ENCODE measurements at regions not wholly inside any gene's neighbourhood (a gene's known extent, or its start where the extent isn't known, plus 50 kb on each side); places are given as distances from the start of the nearest gene placed in this dataset.

DNA sequence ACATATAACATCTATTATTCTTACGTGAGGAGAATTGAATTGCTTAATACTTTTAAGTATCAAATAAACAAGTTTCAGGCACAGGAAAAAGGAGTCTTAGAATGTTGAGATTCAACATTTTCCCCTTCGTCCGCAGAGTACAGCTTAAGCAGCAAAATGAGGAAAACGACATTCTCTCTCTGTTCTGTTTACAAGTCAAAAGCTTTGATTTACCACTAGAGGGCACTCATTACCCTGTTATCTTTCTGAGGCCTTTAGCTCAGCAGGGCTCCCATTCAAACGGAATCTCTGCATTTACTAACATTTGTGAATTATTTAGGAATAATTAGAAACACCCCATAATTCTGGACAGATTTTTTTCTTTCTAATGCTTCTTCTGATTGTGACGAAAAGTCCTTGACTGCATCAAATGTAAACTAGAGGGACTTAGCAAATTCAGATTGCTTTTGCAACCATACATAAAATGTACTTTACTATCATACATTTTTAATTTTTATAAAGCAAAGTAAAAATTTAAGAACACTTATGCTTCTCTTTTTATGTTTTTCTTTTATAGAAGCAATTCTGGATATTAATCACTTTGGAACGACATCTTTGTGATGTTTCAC lies 75.0 kb downstream of the JRKL start:
- intact Hi-C loops (cut with DNase I; ENCODE audit: low total_unique reads): no loop called here
- H3K27ac ChIP-seq: no peak overlapping the region
- TF ChIP-seq, protein P1, sequence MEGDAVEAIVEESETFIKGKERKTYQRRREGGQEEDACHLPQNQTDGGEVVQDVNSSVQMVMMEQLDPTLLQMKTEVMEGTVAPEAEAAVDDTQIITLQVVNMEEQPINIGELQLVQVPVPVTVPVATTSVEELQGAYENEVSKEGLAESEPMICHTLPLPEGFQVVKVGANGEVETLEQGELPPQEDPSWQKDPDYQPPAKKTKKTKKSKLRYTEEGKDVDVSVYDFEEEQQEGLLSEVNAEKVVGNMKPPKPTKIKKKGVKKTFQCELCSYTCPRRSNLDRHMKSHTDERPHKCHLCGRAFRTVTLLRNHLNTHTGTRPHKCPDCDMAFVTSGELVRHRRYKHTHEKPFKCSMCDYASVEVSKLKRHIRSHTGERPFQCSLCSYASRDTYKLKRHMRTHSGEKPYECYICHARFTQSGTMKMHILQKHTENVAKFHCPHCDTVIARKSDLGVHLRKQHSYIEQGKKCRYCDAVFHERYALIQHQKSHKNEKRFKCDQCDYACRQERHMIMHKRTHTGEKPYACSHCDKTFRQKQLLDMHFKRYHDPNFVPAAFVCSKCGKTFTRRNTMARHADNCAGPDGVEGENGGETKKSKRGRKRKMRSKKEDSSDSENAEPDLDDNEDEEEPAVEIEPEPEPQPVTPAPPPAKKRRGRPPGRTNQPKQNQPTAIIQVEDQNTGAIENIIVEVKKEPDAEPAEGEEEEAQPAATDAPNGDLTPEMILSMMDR (IDR thresholded peaks at IDR 0.05): peak; percentile 65 to 73
- H3K4me3 ChIP-seq: no peak overlapping the region
- peaks cover 0 to 7% (median 0%) of the 10 kb centered on the region in 4 donors for H3K4me1 ChIP-seq
- H3K27me3 ChIP-seq: no peaks in the 10 kb centered on the region
- no peak for DNase-seq
- no peaks in the 10 kb centered on the region for H3K36me3 ChIP-seq
- no peaks in the 10 kb centered on the region for H3K9me3 ChIP-seq

DNA sequence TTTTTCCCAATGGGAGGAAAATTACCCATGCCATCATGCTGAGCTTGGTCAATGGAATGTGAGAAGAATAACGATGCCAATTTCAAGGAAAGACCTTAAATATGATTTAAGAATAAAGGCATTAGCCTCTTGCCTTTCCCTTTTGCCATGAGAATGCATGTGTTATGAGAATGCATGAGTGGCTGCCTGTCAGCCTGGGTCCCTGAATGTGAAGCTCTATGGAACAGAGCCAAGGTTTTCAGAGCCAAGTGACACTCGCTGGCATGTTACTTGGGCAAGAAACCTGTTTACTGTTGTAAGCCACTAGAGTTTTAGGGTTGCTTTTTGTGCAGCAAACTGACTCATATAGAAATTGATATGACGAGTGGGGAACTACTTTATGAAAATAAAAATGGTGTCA lies 75.7 kb downstream of the JRKL start:
- Histone ChIP-seq H3K27me3 (no peaks in the 10 kb centered on the region), H3K4me1 (peaks cover 0 to 7% (median 0%) of the 10 kb centered on the region in 4 donors), H3K4me3 (no peak overlapping the region), H3K36me3 (no peaks in the 10 kb centered on the region), H3K27ac (no peak overlapping the region), H3K9me3 (no peaks in the 10 kb centered on the region)
- intact Hi-C loops (cut with DNase I; ENCODE audit: low total_unique reads): no loop called here
- DNase-seq: no peak
- TF ChIP-seq, protein P1 (IDR thresholded peaks at IDR 0.05): no peak

DNA sequence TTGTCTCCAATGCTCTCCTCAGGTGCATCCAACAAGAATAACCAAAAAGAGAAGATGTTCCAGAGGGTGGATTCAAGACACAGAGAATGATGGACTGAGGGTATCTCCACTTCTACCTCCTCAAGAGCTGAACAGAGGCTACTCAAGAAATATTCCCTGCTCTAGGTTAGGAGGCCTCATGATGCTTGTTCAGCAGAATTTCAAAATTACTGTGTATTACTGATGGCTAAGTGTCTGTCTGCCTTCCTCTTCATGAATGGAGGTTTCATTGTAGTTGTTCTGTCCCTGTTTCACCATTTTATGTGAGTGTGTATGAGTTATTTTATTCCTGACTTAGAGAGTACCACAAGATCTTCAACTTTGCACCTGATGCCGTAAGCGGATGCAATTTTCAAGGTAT lies 76.8 kb downstream of the JRKL start:
- no peak overlapping the region for H3K27ac ChIP-seq
- H3K4me1 ChIP-seq: peaks cover 0 to 7% (median 0%) of the 10 kb centered on the region in 4 donors
- no peak overlapping the region for H3K4me3 ChIP-seq
- DNase-seq: no peak
- intact Hi-C loops (cut with DNase I; ENCODE audit: low total_unique reads): no loop called here
- H3K9me3 ChIP-seq: no peaks in the 10 kb centered on the region
- H3K36me3 ChIP-seq: no peaks in the 10 kb centered on the region
- no peaks in the 10 kb centered on the region for H3K27me3 ChIP-seq
- TF ChIP-seq, protein P1 (IDR thresholded peaks at IDR 0.05): no peak

DNA sequence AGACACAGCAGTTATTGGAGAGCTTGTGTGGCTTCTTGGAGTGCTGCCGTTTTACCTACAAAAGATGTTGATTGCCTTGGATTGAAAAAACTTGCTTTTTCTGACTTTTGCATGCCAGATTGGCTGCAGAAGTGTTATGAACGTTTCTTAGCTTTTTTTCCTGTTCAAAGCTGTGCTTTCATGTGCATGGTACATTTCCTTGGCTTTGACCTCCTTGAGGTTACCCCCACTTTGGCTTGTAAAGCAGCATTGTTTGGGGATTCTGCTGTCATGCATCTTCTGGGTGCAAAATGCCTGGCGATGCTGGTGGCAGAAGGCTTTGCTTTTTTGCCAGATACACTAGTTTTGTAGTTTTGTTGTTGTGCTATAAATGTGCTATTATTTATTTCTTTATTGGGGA lies 80.0 kb downstream of the JRKL start:
- intact Hi-C loops (cut with DNase I; ENCODE audit: low total_unique reads): no loop called here
- TF ChIP-seq, protein P1 (IDR thresholded peaks at IDR 0.05): no peak
- H3K27me3 ChIP-seq: no peaks in the 10 kb centered on the region

DNA sequence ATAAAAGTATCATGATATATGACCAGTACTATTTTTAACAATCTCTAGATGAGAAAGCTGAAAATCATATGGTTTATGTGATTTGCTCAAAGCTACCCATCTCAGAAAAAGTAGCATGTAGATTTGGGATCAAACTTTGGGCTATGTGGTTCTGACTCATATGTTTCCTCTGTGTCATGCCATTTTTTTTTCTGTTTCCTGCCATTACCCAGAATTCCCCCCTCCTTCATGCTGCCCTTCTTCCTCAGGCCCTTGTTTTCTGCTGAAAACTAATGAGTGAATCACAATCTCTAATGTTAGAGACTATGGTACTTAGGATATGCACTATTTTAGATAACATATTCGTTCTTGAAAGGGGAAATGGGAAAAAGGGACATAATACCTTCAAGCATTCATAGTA lies 80.7 kb downstream of the JRKL start:
- Histone ChIP-seq H3K9me3 (peaks cover 0 to 9% (median 8%) of the 10 kb centered on the region in 3 donors), H3K4me1 (no peaks in the 10 kb centered on the region), H3K36me3 (peaks cover 0 to 6% (median 0%) of the 10 kb centered on the region in 3 donors), H3K27me3 (no peaks in the 10 kb centered on the region), H3K4me3 (no peak overlapping the region), H3K27ac (no peak overlapping the region)
- DNase-seq: no peak
- intact Hi-C loops (cut with DNase I; ENCODE audit: low total_unique reads): no loop called here
- TF ChIP-seq, protein P1 (IDR thresholded peaks at IDR 0.05): no peak

More for the DNA sequence above, 80.0 kb downstream of the JRKL start:
- no peak overlapping the region for H3K4me3 ChIP-seq
- no peaks in the 10 kb centered on the region for H3K4me1 ChIP-seq
- H3K27ac ChIP-seq: no peak overlapping the region
- peaks cover 0 to 6% (median 0%) of the 10 kb centered on the region in 3 donors for H3K36me3 ChIP-seq
- H3K9me3 ChIP-seq: peaks cover 0 to 8% (median 7%) of the 10 kb centered on the region in 3 donors
- no peak for DNase-seq

Measured in tibial artery (tissue), 4 donors.